Activated T-cell treated with anti-CD3 and anti-CD28 coated beads, Interleukin-2, amount 50 U/mL, for 72 hours (primary cell): ENCODE measurements at regions not wholly inside any gene's neighbourhood (a gene's known extent, or its start where the extent isn't known, plus 50 kb on each side); places are given as distances from the start of the nearest gene placed in this dataset.
"Not testable (repeated sequence)": the region's sequence is repeated elsewhere in the genome, so short reads cannot be mapped to it uniquely, and the experiment has no call there.

Experiments
- ATAC-seq, 2 donors: fragments of 150-1000 bp; cut with Tn5 transposase; replicated peaks in 1 of 2; 2 replicates each; pipeline ENCODE4 v1.10.0; 2021; ENCODE audit warnings: moderate library complexity in 2 of 2, mild to moderate bottlenecking in 1 of 2
- DNase-seq, 2 donors: peaks; one replicate each; pipeline ENCODE4 v3.0.0; 2021 to 2022; ENCODE audit warnings: mixed read lengths in 1 of 2
- H3K27ac Mint-ChIP-seq: one replicate; pipeline ENCODE4 v1.8.0; 2022; ENCODE audit warnings: mild to moderate bottlenecking, moderate library complexity, mixed read lengths
- H3K27me3 Mint-ChIP-seq: one replicate; pipeline ENCODE4 v1.8.0; 2022; ENCODE audit warnings: low read depth, mixed read lengths
- H3K36me3 Mint-ChIP-seq, 2 donors: one replicate each; pipeline ENCODE4 v1.8.0; 2022; ENCODE audit warnings: mixed read lengths in 2 of 2, mild to moderate bottlenecking in 1 of 2; ENCODE audit not compliant: insufficient read depth in 2 of 2
- H3K4me1 Mint-ChIP-seq: one replicate; pipeline ENCODE4 v1.8.0; 2022; ENCODE audit warnings: low read depth, mixed read lengths
- H3K4me3 Mint-ChIP-seq, 2 donors: one replicate each; pipeline ENCODE4 v1.8.0; 2022; ENCODE audit warnings: mild to moderate bottlenecking in 2 of 2, mixed read lengths in 2 of 2, moderate library complexity in 2 of 2
- H3K9me3 Mint-ChIP-seq, 2 donors: one replicate each; pipeline ENCODE4 v1.8.0; 2022; ENCODE audit warnings: mixed read lengths in 2 of 2

- Mint-ChIP-seq H3K4me3 (no peak overlapping the region), H3K9me3 (no peaks in the 10 kb centered on the region), H3K27me3 (peaks cover 2% of the 10 kb centered on the region), H3K36me3 (no peaks in the 10 kb centered on the region), H3K4me1 (peaks cover 3% of the 10 kb centered on the region), H3K27ac (no peak overlapping the region)
- ATAC-seq (no peak), DNase-seq (no peak)
These were observed 144.6 kb downstream of the AKAIN1 start for GRCh38 chr18:5052491-5052890.

- ATAC-seq (no peak), DNase-seq (no peak)
- Mint-ChIP-seq H3K27me3 (no peaks in the 10 kb centered on the region), H3K9me3 (no peaks in the 10 kb centered on the region), H3K4me1 (no peaks in the 10 kb centered on the region), H3K27ac (no peak overlapping the region), H3K36me3 (no peaks in the 10 kb centered on the region), H3K4me3 (no peak overlapping the region)
These were observed 145.8 kb downstream of the AKAIN1 start for GRCh38 chr18:5051207-5051606.

GRCh38 chr18:5049124-5049523, 147.9 kb downstream of the AKAIN1 start:
- H3K4me3 Mint-ChIP-seq, result no peak overlapping the region
- no peaks in the 10 kb centered on the region for H3K36me3 Mint-ChIP-seq
- H3K27me3 Mint-ChIP-seq, result no peaks in the 10 kb centered on the region
- no peak overlapping the region for H3K27ac Mint-ChIP-seq
- H3K9me3 Mint-ChIP-seq, result no peaks in the 10 kb centered on the region
- DNase-seq, result no peak
- ATAC-seq, result no peak
- no peaks in the 10 kb centered on the region for H3K4me1 Mint-ChIP-seq

- no peak overlapping the region for H3K4me3 Mint-ChIP-seq
- H3K4me1 Mint-ChIP-seq, result no peaks in the 10 kb centered on the region
- ATAC-seq (no peak), DNase-seq (no peak)
- H3K27ac Mint-ChIP-seq, result no peak overlapping the region
- H3K9me3 Mint-ChIP-seq, result peaks cover 0 to 2% of the 10 kb centered on the region in 2 donors
- H3K27me3 Mint-ChIP-seq, result no peaks in the 10 kb centered on the region
- H3K36me3 Mint-ChIP-seq, result no peaks in the 10 kb centered on the region
These were observed 156.6 kb downstream of the AKAIN1 start for GRCh38 chr18:5040476-5040875.

- Mint-ChIP-seq H3K4me3 (no peak overlapping the region), H3K9me3 (peaks cover 3 to 6% of the 10 kb centered on the region in 2 donors), H3K4me1 (no peaks in the 10 kb centered on the region), H3K27me3 (no peaks in the 10 kb centered on the region), H3K36me3 (peaks cover 0 to 2% of the 10 kb centered on the region in 2 donors), H3K27ac (no peak overlapping the region)
- DNase-seq (no peak), ATAC-seq (no peak)
These were observed 160.5 kb downstream of the AKAIN1 start for GRCh38 chr18:5036523-5036922.

GRCh38 chr18:5031216-5031615, 165.8 kb downstream of the AKAIN1 start:
- Mint-ChIP-seq H3K9me3 (peaks cover 3 to 4% of the 10 kb centered on the region in 2 donors), H3K27ac (no peak overlapping the region), H3K36me3 (peaks cover 1 to 2% of the 10 kb centered on the region in 2 donors), H3K4me1 (no peaks in the 10 kb centered on the region), H3K4me3 (no peak overlapping the region), H3K27me3 (no peaks in the 10 kb centered on the region)
- ATAC-seq (no peak), DNase-seq (no peak)

- DNase-seq, result no peak
- Mint-ChIP-seq H3K36me3 (peaks cover 1 to 2% of the 10 kb centered on the region in 2 donors), H3K27me3 (no peaks in the 10 kb centered on the region), H3K4me1 (no peaks in the 10 kb centered on the region), H3K9me3 (peaks cover 3 to 4% of the 10 kb centered on the region in 2 donors), H3K27ac (no peak overlapping the region), H3K4me3 (no peak overlapping the region)
- ATAC-seq, result no peak
These were observed 166.4 kb downstream of the AKAIN1 start for GRCh38 chr18:5030636-5031035.

- no peak for ATAC-seq
These were observed 167.5 kb downstream of the AKAIN1 start for GRCh38 chr18:5029592-5029991.

GRCh38 chr18:5024741-5025140, 172.3 kb downstream of the AKAIN1 start:
- no peak overlapping the region for H3K4me3 Mint-ChIP-seq
- no peaks in the 10 kb centered on the region for H3K4me1 Mint-ChIP-seq
- ATAC-seq (no peak), DNase-seq (no peak)
- no peaks in the 10 kb centered on the region for H3K9me3 Mint-ChIP-seq
- H3K36me3 Mint-ChIP-seq, result peaks cover 0 to 1% of the 10 kb centered on the region in 2 donors
- H3K27me3 Mint-ChIP-seq, result no peaks in the 10 kb centered on the region
- no peak overlapping the region for H3K27ac Mint-ChIP-seq

More at GRCh38 chr18:5029592-5029991, 167.5 kb downstream of the AKAIN1 start:
- no peaks in the 10 kb centered on the region for H3K4me1 Mint-ChIP-seq
- H3K9me3 Mint-ChIP-seq, result peaks cover 1 to 2% of the 10 kb centered on the region in 2 donors
- H3K27ac Mint-ChIP-seq, result no peak overlapping the region
- H3K27me3 Mint-ChIP-seq, result no peaks in the 10 kb centered on the region
- no peak overlapping the region for H3K4me3 Mint-ChIP-seq
- peaks cover 1 to 2% of the 10 kb centered on the region in 2 donors for H3K36me3 Mint-ChIP-seq
- no peak for DNase-seq

- Mint-ChIP-seq H3K36me3 (no peaks in the 10 kb centered on the region), H3K27me3 (no peaks in the 10 kb centered on the region), H3K4me1 (no peaks in the 10 kb centered on the region)
These were observed 175.5 kb downstream of the AKAIN1 start for GRCh38 chr18:5021558-5021957.

GRCh38 chr18:5015213-5015612, 181.8 kb downstream of the AKAIN1 start:
- Mint-ChIP-seq H3K4me3 (no peak overlapping the region), H3K9me3 (peaks cover 1 to 2% of the 10 kb centered on the region in 2 donors), H3K27me3 (no peaks in the 10 kb centered on the region), H3K27ac (no peak overlapping the region), H3K36me3 (no peaks in the 10 kb centered on the region), H3K4me1 (no peaks in the 10 kb centered on the region)
- DNase-seq (no peak), ATAC-seq (no peak)

More at GRCh38 chr18:5021558-5021957, 175.5 kb downstream of the AKAIN1 start:
- H3K4me3 Mint-ChIP-seq, result no peak overlapping the region
- no peak overlapping the region for H3K27ac Mint-ChIP-seq
- no peak for DNase-seq
- H3K9me3 Mint-ChIP-seq, result peaks cover 0 to 1% of the 10 kb centered on the region in 2 donors
- no peak for ATAC-seq

- ATAC-seq, H3K4me3 Mint-ChIP-seq, H3K9me3 Mint-ChIP-seq, H3K4me1 Mint-ChIP-seq, DNase-seq, H3K27ac Mint-ChIP-seq, H3K36me3 Mint-ChIP-seq: not testable (repeated sequence)
- H3K27me3 Mint-ChIP-seq, result peaks cover 21% of the 10 kb centered on the region
These were observed 192.8 kb downstream of the AKAIN1 start for GRCh38 chr18:5004031-5004820.

GRCh38 chr18:4994710-4995109, 202.3 kb downstream of the AKAIN1 start:
- H3K27ac Mint-ChIP-seq, result no peak overlapping the region
- no peak overlapping the region for H3K4me3 Mint-ChIP-seq
- H3K9me3 Mint-ChIP-seq, result peaks cover 5% of the 10 kb centered on the region in 2 donors
- no peak for ATAC-seq
- H3K36me3 Mint-ChIP-seq, result peaks cover 2% of the 10 kb centered on the region in 2 donors
- no peaks in the 10 kb centered on the region for H3K27me3 Mint-ChIP-seq
- DNase-seq, result no peak
- no peaks in the 10 kb centered on the region for H3K4me1 Mint-ChIP-seq
